Stimulated activated CD8-positive, alpha-beta memory T cell treated with anti-CD3 and anti-CD28 coated beads, Interleukin-4, amount 100 ng/mL, for 48 hours (primary cell): ENCODE measurements at regions not wholly inside any gene's neighbourhood (a gene's known extent, or its start where the extent isn't known, plus 50 kb on each side); places are given as distances from the start of the nearest gene placed in this dataset.

ENCODE experiments used
- DNase-seq: peaks from one replicate; pipeline ENCODE4 v3.0.0-alpha.2; 2020

GRCh38 chr5:52504584-52505240, 283.0 kb upstream of the ITGA1 start:
- DNase-seq, result no peak

GRCh38 chr5:52517667-52518066, 270.0 kb upstream of the ITGA1 start:
- no peak for DNase-seq

GRCh38 chr5:52520171-52520570, 267.5 kb upstream of the ITGA1 start:
- no peak for DNase-seq

- DNase-seq, result no peak
Measured at GRCh38 chr5:52521236-52521635, 266.5 kb upstream of the ITGA1 start.

- no peak for DNase-seq
Measured at GRCh38 chr5:52523701-52524100, 264.0 kb upstream of the ITGA1 start.

GRCh38 chr5:52531105-52531504, 256.6 kb upstream of the ITGA1 start:
- DNase-seq, result no peak

- DNase-seq, result no peak
Measured at GRCh38 chr5:52543594-52543993, 244.1 kb upstream of the ITGA1 start.

GRCh38 chr5:52544738-52545137, 243.0 kb upstream of the ITGA1 start:
- no peak for DNase-seq

- DNase-seq, result no peak
Measured at GRCh38 chr5:52554293-52554692, 233.4 kb upstream of the ITGA1 start.

GRCh38 chr5:52560366-52560765, 227.3 kb upstream of the ITGA1 start:
- DNase-seq, result no peak

GRCh38 chr5:52562473-52562872, 225.2 kb upstream of the ITGA1 start:
- no peak for DNase-seq

- DNase-seq, result no peak
Measured at GRCh38 chr5:52564587-52564986, 223.1 kb upstream of the ITGA1 start.

- no peak for DNase-seq
Measured at GRCh38 chr5:52577546-52577945, 210.2 kb upstream of the ITGA1 start.

- no peak for DNase-seq
Measured at GRCh38 chr5:52579391-52579790, 208.3 kb upstream of the ITGA1 start.

GRCh38 chr5:52580921-52581320, 206.8 kb upstream of the ITGA1 start:
- no peak for DNase-seq

- no peak for DNase-seq
Measured at GRCh38 chr5:52582313-52582712, 205.4 kb upstream of the ITGA1 start.

GRCh38 chr5:52587131-52587530, 200.6 kb upstream of the ITGA1 start:
- no peak for DNase-seq

GRCh38 chr5:52597625-52598024, 190.1 kb upstream of the ITGA1 start:
- DNase-seq, result no peak

GRCh38 chr5:52598968-52599367, 188.7 kb upstream of the ITGA1 start:
- no peak for DNase-seq

GRCh38 chr5:52603778-52604554, 183.8 kb upstream of the ITGA1 start:
- no peak for DNase-seq

- DNase-seq, result no peak
Measured at GRCh38 chr5:52605317-52606313, 182.1 kb upstream of the ITGA1 start.

GRCh38 chr5:52607227-52607824, 180.4 kb upstream of the ITGA1 start:
- no peak for DNase-seq

GRCh38 chr5:52620315-52620714, 167.4 kb upstream of the ITGA1 start:
- DNase-seq, result no peak
